ENCODE measurements at regions not wholly inside any gene's neighbourhood (a gene's known extent, or its start where the extent isn't known, plus 50 kb on each side); places are given as distances from the start of the nearest gene placed in this dataset.

GRCh38 chr3:160108362-160108761 is 116.9 kb upstream of the C3orf80 start:
- TF ChIP-seq CTCF (IDR thresholded peaks at IDR 0.05) (no peak), POLR2A (IDR thresholded peaks at IDR 0.05) (no peak)
